ENCODE measurements at regions not wholly inside any gene's neighbourhood (a gene's known extent, or its start where the extent isn't known, plus 50 kb on each side); places are given as distances from the start of the nearest gene placed in this dataset.

DNA sequence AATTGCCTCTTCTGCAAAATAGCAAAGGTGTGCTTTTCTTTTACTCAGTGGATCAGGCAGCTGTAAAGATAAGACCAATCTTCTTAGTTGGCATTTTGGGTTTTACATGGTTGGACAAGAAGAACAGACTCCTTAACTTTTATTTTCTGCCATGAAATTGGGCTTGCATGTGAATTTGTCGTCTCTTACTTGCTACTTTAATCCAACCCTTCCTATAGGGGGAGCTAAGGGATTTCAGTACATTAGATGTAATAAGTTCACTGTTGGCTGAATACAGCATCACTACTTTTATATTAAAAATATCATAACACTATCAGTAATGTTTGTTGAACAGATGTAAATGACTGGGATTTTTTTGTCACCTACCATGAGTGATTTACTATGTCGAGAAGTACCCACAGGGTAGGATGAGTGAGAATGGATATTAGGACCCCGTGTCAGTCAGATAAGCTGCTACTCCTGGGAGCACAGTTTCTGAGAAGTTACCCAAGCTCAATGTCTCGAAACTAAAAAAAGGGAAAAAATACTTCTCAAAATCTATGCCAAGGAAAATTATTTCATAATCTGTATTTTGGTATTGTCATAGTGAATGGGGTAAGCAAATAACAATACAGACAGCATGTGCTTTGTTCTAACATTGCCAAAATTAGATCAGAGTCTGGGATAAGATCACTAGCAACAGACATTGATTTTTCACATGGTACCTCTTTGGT is 127.4 kb upstream of the AGR3 start:
- TF ChIP-seq, protein P1, sequence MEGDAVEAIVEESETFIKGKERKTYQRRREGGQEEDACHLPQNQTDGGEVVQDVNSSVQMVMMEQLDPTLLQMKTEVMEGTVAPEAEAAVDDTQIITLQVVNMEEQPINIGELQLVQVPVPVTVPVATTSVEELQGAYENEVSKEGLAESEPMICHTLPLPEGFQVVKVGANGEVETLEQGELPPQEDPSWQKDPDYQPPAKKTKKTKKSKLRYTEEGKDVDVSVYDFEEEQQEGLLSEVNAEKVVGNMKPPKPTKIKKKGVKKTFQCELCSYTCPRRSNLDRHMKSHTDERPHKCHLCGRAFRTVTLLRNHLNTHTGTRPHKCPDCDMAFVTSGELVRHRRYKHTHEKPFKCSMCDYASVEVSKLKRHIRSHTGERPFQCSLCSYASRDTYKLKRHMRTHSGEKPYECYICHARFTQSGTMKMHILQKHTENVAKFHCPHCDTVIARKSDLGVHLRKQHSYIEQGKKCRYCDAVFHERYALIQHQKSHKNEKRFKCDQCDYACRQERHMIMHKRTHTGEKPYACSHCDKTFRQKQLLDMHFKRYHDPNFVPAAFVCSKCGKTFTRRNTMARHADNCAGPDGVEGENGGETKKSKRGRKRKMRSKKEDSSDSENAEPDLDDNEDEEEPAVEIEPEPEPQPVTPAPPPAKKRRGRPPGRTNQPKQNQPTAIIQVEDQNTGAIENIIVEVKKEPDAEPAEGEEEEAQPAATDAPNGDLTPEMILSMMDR (IDR thresholded peaks at IDR 0.05) = no peak
- TF ChIP-seq POLR2AphosphoS5 (IDR thresholded peaks at IDR 0.05; ENCODE audit: insufficient read depth in 1 of 2, low read depth in 1 of 2) = no peak

All from vagina (tissue), 2 donors.